ENCODE measurements at regions not wholly inside any gene's neighbourhood (a gene's known extent, or its start where the extent isn't known, plus 50 kb on each side); places are given as distances from the start of the nearest gene placed in this dataset.
A peak's percentile ranks its signal among the peaks of the same experiment; 100 is the strongest.

GRCh38 chr7:82701949-82702348 lies 258.4 kb upstream of the CACNA2D1 start:
- 0 out of 2 replicates have a peak, but pooled peaks cover 4% of the 10 kb centered on the region for H3K4me1 ChIP-seq (ENCODE audit: low read length)
- no peaks in the 10 kb centered on the region for H3K36me3 ChIP-seq (replicated peaks; ENCODE audit: insufficient read depth, low read length)
- no peaks in the 10 kb centered on the region for H3K9me3 ChIP-seq (replicated peaks; ENCODE audit: insufficient read depth, low read length)
- H2AFZ ChIP-seq (ENCODE audit: low read length) = no peak overlapping the region
- no peak overlapping the region for H3K9ac ChIP-seq (ENCODE audit: low read length)
- DNase-seq = no peak
- no peaks in the 10 kb centered on the region for H3K9me2 ChIP-seq (replicated peaks; ENCODE audit: insufficient read depth, low read length)
- no peaks in the 10 kb centered on the region for H3K27me3 ChIP-seq (replicated peaks; ENCODE audit: insufficient read depth, low read length)
- H4K20me1 ChIP-seq (ENCODE audit: insufficient read depth, low read length) = no peaks in the 10 kb centered on the region
- TF ChIP-seq, protein P1, sequence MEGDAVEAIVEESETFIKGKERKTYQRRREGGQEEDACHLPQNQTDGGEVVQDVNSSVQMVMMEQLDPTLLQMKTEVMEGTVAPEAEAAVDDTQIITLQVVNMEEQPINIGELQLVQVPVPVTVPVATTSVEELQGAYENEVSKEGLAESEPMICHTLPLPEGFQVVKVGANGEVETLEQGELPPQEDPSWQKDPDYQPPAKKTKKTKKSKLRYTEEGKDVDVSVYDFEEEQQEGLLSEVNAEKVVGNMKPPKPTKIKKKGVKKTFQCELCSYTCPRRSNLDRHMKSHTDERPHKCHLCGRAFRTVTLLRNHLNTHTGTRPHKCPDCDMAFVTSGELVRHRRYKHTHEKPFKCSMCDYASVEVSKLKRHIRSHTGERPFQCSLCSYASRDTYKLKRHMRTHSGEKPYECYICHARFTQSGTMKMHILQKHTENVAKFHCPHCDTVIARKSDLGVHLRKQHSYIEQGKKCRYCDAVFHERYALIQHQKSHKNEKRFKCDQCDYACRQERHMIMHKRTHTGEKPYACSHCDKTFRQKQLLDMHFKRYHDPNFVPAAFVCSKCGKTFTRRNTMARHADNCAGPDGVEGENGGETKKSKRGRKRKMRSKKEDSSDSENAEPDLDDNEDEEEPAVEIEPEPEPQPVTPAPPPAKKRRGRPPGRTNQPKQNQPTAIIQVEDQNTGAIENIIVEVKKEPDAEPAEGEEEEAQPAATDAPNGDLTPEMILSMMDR (IDR thresholded peaks at IDR 0.05; ENCODE audit: low read length) = no peak
- TF ChIP-seq EZH2 (optimal IDR thresholded peaks at IDR 0.05; ENCODE audit: low read depth, low read length) = no peak
- TF ChIP-seq EZH2phosphoT487 (IDR thresholded peaks at IDR 0.05; ENCODE audit: low read length) = no peak
- H3K4me2 ChIP-seq (ENCODE audit: low read depth, low read length) = no peak overlapping the region
- no peak overlapping the region for H3K4me3 ChIP-seq (ENCODE audit: low read length)
- no peak overlapping the region for H3K27ac ChIP-seq (ENCODE audit: low read length)
- no peaks in the 10 kb centered on the region for H3K79me2 ChIP-seq (ENCODE audit: low read length)
- H3F3A ChIP-seq (ENCODE audit: insufficient read depth, low read length) = no peaks in the 10 kb centered on the region

DNA sequence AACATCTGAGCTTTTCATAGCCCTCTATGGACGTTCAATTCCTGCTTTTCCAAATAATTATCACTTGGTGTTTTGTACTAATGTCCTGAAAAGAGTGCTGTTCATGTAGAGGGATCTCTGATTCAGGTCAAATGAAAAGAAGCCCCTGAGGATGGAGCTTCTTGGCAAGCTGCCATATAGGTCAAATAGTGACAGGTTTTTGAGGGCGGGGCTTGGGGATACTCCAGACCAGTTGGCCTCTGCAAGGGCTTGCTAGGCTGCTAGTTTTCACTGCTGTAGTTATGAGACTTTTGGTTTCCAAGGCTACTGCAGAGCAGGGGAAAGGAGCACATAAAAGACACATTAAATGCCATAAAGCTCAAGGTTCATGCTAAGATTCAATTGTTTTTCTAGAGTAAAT lies 257.2 kb upstream of the CACNA2D1 start:
- no peak overlapping the region for H2AFZ ChIP-seq (ENCODE audit: low read length)

GRCh38 chr7:82699773-82700186 lies 256.2 kb upstream of the CACNA2D1 start:
- Histone ChIP-seq H4K20me1 (ENCODE audit: insufficient read depth, low read length) (no peaks in the 10 kb centered on the region), H3K27ac (ENCODE audit: low read length) (no peak overlapping the region), H3K36me3 (replicated peaks; ENCODE audit: insufficient read depth, low read length) (no peaks in the 10 kb centered on the region), H3K27me3 (replicated peaks; ENCODE audit: insufficient read depth, low read length) (no peaks in the 10 kb centered on the region), H3K9me2 (replicated peaks; ENCODE audit: insufficient read depth, low read length) (no peaks in the 10 kb centered on the region), H3K4me3 (ENCODE audit: low read length) (no peak overlapping the region), H3F3A (ENCODE audit: insufficient read depth, low read length) (no peaks in the 10 kb centered on the region), H3K4me2 (ENCODE audit: low read depth, low read length) (no peak overlapping the region), H3K9me3 (replicated peaks; ENCODE audit: insufficient read depth, low read length) (no peaks in the 10 kb centered on the region), H3K79me2 (ENCODE audit: low read length) (no peaks in the 10 kb centered on the region), H3K4me1 (ENCODE audit: low read length) (peaks cover 14% of the 10 kb centered on the region), H2AFZ (ENCODE audit: low read length) (no peak overlapping the region), H3K9ac (ENCODE audit: low read length) (no peak overlapping the region)
- TF ChIP-seq EZH2 (optimal IDR thresholded peaks at IDR 0.05; ENCODE audit: low read depth, low read length) = no peak
- TF ChIP-seq, protein P1 (IDR thresholded peaks at IDR 0.05; ENCODE audit: low read length) = no peak
- no peak for TF ChIP-seq EZH2phosphoT487 (IDR thresholded peaks at IDR 0.05; ENCODE audit: low read length)
- no peak for DNase-seq

More for the DNA sequence above, 257.2 kb upstream of the CACNA2D1 start:
- H3K27me3 ChIP-seq (replicated peaks; ENCODE audit: insufficient read depth, low read length) = no peaks in the 10 kb centered on the region
- peaks cover 8% of the 10 kb centered on the region; the same call in 1 of the 2 replicates for H3K4me1 ChIP-seq (ENCODE audit: low read length)
- DNase-seq = peak; percentile 16
- no peaks in the 10 kb centered on the region for H4K20me1 ChIP-seq (ENCODE audit: insufficient read depth, low read length)
- TF ChIP-seq, protein P1 (IDR thresholded peaks at IDR 0.05; ENCODE audit: low read length) = no peak
- TF ChIP-seq EZH2phosphoT487 (IDR thresholded peaks at IDR 0.05; ENCODE audit: low read length) (no peak), EZH2 (optimal IDR thresholded peaks at IDR 0.05; ENCODE audit: low read depth, low read length) (no peak)
- H3K79me2 ChIP-seq (ENCODE audit: low read length) = no peaks in the 10 kb centered on the region
- no peaks in the 10 kb centered on the region for H3K36me3 ChIP-seq (replicated peaks; ENCODE audit: insufficient read depth, low read length)
- no peaks in the 10 kb centered on the region for H3F3A ChIP-seq (ENCODE audit: insufficient read depth, low read length)
- H3K9ac ChIP-seq (ENCODE audit: low read length) = no peak overlapping the region
- no peak overlapping the region for H3K4me2 ChIP-seq (ENCODE audit: low read depth, low read length)
- H3K9me3 ChIP-seq (replicated peaks; ENCODE audit: insufficient read depth, low read length) = no peaks in the 10 kb centered on the region
- H3K27ac ChIP-seq (ENCODE audit: low read length) = no peak overlapping the region
- H3K9me2 ChIP-seq (replicated peaks; ENCODE audit: insufficient read depth, low read length) = no peaks in the 10 kb centered on the region
- no peak overlapping the region for H3K4me3 ChIP-seq (ENCODE audit: low read length)

Data from MM.1S (cell line).